Endothelial cell of umbilical vein (primary cell): ENCODE measurements at regions not wholly inside any gene's neighbourhood (a gene's known extent, or its start where the extent isn't known, plus 50 kb on each side); places are given as distances from the start of the nearest gene placed in this dataset.

Experiments
- BruUV-seq: library from RNA; stranded (reverse); fragments of 400-500 nt; replicated peaks from 2 replicates; lab custom pipeline; 2021; lab: Mats Ljungman, UMichigan
- CTCF ChIA-PET: fragments of 300-600, 350-600 bp; sonication (Branson Sonifier 250); formaldehyde crosslinking; loops from one replicate; lab custom pipeline; 2021; ENCODE audit warnings: antibody characterized with exemption, inconsistent platforms; lab: Charles Lee
- POLR2A ChIA-PET: fragments of 300-600, 350-600 bp; sonication (Branson Sonifier 250); formaldehyde crosslinking; loops from one replicate; lab custom pipeline; 2021; ENCODE audit warnings: antibody characterized with exemption, inconsistent platforms; lab: Charles Lee
- DNase-seq: peaks from one replicate; pipeline ENCODE4 v3.0.0-alpha.2; 2011; ENCODE audit warnings: low read depth, low spot score
- FAIRE-seq: peaks from 2 replicates; lab custom pipeline; 2011; peaks lifted over from hg19 to GRCh38; lab: Jason Lieb, UNC
- H2AFZ ChIP-seq: 2 replicates; pipeline ENCODE4 v1.6.0; 2012; ENCODE audit warnings: low read depth, low read length, control low read depth, inconsistent platforms
- H3K27ac ChIP-seq: 2 replicates; pipeline ENCODE4 v1.5.1; 2011; ENCODE audit warnings: low read depth, mild to moderate bottlenecking, control low read depth, low read length, moderate library complexity; ENCODE audit not compliant: insufficient read depth
- H3K27me3 ChIP-seq, 2 experiments: 2 replicates each; pipeline versions ENCODE4 v1.6.0 to v1.6.1; 2011; ENCODE audit warnings: low read length in 2 of 2, mixed read lengths in 1 of 2; ENCODE audit not compliant: control insufficient read depth in 2 of 2, insufficient read depth in 2 of 2
- H3K36me3 ChIP-seq, 2 experiments: 2 replicates in 1 of 2; 3 replicates in 1 of 2; pipeline ENCODE4 v1.5.1; 2011; ENCODE audit warnings: low read length in 2 of 2, mild to moderate bottlenecking in 1 of 2, moderate library complexity in 1 of 2; ENCODE audit not compliant: control insufficient read depth in 2 of 2, insufficient read depth in 2 of 2; ENCODE audit errors: extremely low read depth in 1 of 2
- H3K4me1 ChIP-seq: 3 replicates; pipeline ENCODE4 v1.5.1; 2011; ENCODE audit warnings: mild to moderate bottlenecking, low read length; ENCODE audit not compliant: control insufficient read depth, insufficient read depth; ENCODE audit errors: extremely low read depth
- H3K4me2 ChIP-seq: 2 replicates; pipeline ENCODE4 v1.6.1; 2011; ENCODE audit warnings: low read length, control low read depth, mixed read lengths; ENCODE audit not compliant: insufficient read depth
- H3K4me3 ChIP-seq, 3 experiments: fragments of 200-600 bp in 1 of 3; sonication (generic), shearing (Covaris generic) in 1 of 3; replicated peaks in 1 of 3; 2 replicates each; pipeline ENCODE4 v1.5.1; 2011 to 2016; ENCODE audit warnings: control low read depth in 3 of 3, low read length in 3 of 3, mild to moderate bottlenecking in 2 of 3, inconsistent platforms in 1 of 3, low read depth in 1 of 3, moderate library complexity in 1 of 3; ENCODE audit not compliant: insufficient read depth in 1 of 3
- H3K79me2 ChIP-seq: 2 replicates; pipeline ENCODE4 v1.6.0; 2012; ENCODE audit warnings: low read length, inconsistent platforms; ENCODE audit not compliant: control insufficient read depth, insufficient read depth
- H3K9ac ChIP-seq: replicated peaks from 2 replicates; pipeline ENCODE3; 2011; ENCODE audit warnings: low read length, control low read depth; ENCODE audit not compliant: insufficient read depth; ENCODE audit errors: extremely low read depth
- H3K9me1 ChIP-seq: replicated peaks from 3 replicates; pipeline ENCODE4 v1.6.0; 2011; ENCODE audit warnings: mild to moderate bottlenecking, low read length; ENCODE audit not compliant: control insufficient read depth, insufficient read depth; ENCODE audit errors: extremely low read depth
- H3K9me3 ChIP-seq: replicated peaks from 2 replicates; pipeline ENCODE4 v1.5.1; 2012; ENCODE audit warnings: low read length, inconsistent platforms; ENCODE audit not compliant: control insufficient read depth, insufficient read depth
- H4K20me1 ChIP-seq: replicated peaks from 2 replicates; pipeline ENCODE3; 2011; ENCODE audit warnings: mild to moderate bottlenecking, low read length; ENCODE audit not compliant: control insufficient read depth, insufficient read depth; ENCODE audit errors: extremely low read depth
- EZH2 ChIP-seq: IDR thresholded peaks from 2 replicates; pipeline ENCODE4 v1.6.1; 2012; ENCODE audit warnings: borderline replicate concordance, low read depth, mild to moderate bottlenecking, moderate library complexity, low read length, inconsistent platforms; ENCODE audit not compliant: severe bottlenecking
- FOS ChIP-seq: IDR thresholded peaks from 2 replicates; pipeline ENCODE4 v1.6.1; 2011; ENCODE audit warnings: mild to moderate bottlenecking, low read length, moderate library complexity, borderline replicate concordance; ENCODE audit not compliant: insufficient read depth
- GATA2 ChIP-seq: IDR thresholded peaks from 2 replicates; pipeline ENCODE4 v1.7.0; 2011; ENCODE audit warnings: low read depth, mild to moderate bottlenecking, moderate library complexity, mixed read lengths, low read length; ENCODE audit not compliant: insufficient read length, insufficient read depth
- JUN ChIP-seq: IDR thresholded peaks from 2 replicates; pipeline ENCODE4 v1.6.1; 2011; ENCODE audit warnings: borderline replicate concordance, low read depth; ENCODE audit not compliant: insufficient read length, insufficient read depth
- MYC ChIP-seq: IDR thresholded peaks from one replicate; pipeline ENCODE4 v1.6.1; 2011; ENCODE audit warnings: mild to moderate bottlenecking, low read depth, low read length
- POLR2A ChIP-seq: IDR thresholded peaks from 2 replicates; pipeline ENCODE4 v1.6.1; 2012; ENCODE audit warnings: low read depth, mild to moderate bottlenecking, control low read depth, low read length
- POLR2AphosphoS5 ChIP-seq: IDR thresholded peaks from 2 replicates; pipeline ENCODE4 v1.6.1; 2012; ENCODE audit warnings: low read depth, mild to moderate bottlenecking, control low read depth, low read length, moderate library complexity; ENCODE audit not compliant: insufficient read depth
- dilution Hi-C: fragments of 300-500 bp; cut with MboI; formaldehyde crosslinking; loops from one replicate; pipeline ENCODE4 v1.15.0; 2019; ENCODE audit warnings: low sequenced_read_pairs; ENCODE audit not compliant: extremely low pct_ligation_motif_present
- intact Hi-C: fragments of 100-400 bp; cut with micrococcal nuclease; formaldehyde crosslinking; loops from one replicate; pipeline ENCODE4 v1.10.0; 2022
- TF ChIP-seq, protein P1 (sequence below): IDR thresholded peaks from 2 replicates; pipeline ENCODE4 v1.6.1; 2011; ENCODE audit not compliant: insufficient read depth, insufficient read length
- TF ChIP-seq, protein P2 (sequence below), 2 donors: IDR thresholded peaks; 1 replicate in 1 of 2; 2 replicates in 1 of 2; pipeline ENCODE4 v1.5.1; 2011; ENCODE audit warnings: low read length in 2 of 2, mild to moderate bottlenecking in 2 of 2, moderate library complexity in 2 of 2, control low read depth in 1 of 2, inconsistent platforms in 1 of 2, low read depth in 1 of 2; ENCODE audit not compliant: insufficient read depth in 1 of 2; ENCODE audit errors: extremely low read depth in 1 of 2

GRCh38 chr18:78295262-78295661 is 684.4 kb upstream of the SALL3 start:
- no peak for FAIRE-seq
- no peak overlapping the region for H3K27ac ChIP-seq
- TF ChIP-seq EZH2 (no peak), POLR2AphosphoS5 (no peak), MYC (no peak), GATA2 (no peak)
- TF ChIP-seq, protein P1, sequence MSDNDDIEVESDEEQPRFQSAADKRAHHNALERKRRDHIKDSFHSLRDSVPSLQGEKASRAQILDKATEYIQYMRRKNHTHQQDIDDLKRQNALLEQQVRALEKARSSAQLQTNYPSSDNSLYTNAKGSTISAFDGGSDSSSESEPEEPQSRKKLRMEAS: no peak
- TF ChIP-seq, protein P2, sequence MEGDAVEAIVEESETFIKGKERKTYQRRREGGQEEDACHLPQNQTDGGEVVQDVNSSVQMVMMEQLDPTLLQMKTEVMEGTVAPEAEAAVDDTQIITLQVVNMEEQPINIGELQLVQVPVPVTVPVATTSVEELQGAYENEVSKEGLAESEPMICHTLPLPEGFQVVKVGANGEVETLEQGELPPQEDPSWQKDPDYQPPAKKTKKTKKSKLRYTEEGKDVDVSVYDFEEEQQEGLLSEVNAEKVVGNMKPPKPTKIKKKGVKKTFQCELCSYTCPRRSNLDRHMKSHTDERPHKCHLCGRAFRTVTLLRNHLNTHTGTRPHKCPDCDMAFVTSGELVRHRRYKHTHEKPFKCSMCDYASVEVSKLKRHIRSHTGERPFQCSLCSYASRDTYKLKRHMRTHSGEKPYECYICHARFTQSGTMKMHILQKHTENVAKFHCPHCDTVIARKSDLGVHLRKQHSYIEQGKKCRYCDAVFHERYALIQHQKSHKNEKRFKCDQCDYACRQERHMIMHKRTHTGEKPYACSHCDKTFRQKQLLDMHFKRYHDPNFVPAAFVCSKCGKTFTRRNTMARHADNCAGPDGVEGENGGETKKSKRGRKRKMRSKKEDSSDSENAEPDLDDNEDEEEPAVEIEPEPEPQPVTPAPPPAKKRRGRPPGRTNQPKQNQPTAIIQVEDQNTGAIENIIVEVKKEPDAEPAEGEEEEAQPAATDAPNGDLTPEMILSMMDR (IDR thresholded peaks at IDR 0.05; ENCODE audit: extremely low read depth in 1 of 2, insufficient read depth in 1 of 2, low read depth in 1 of 2, low read length in 2 of 2): no peak
- H3K9me1 ChIP-seq: no peaks in the 10 kb centered on the region
- no peaks in the 10 kb centered on the region for H4K20me1 ChIP-seq
- H3K4me3 ChIP-seq: no peak overlapping the region
- no peak overlapping the region for H3K9ac ChIP-seq
- H3K4me1 ChIP-seq: no peaks in the 10 kb centered on the region
- no peak overlapping the region for H3K4me2 ChIP-seq
- BruUV-seq: no TSS peak
- H3K79me2 ChIP-seq: no peaks in the 10 kb centered on the region
- dilution Hi-C loops: no loop called here
- no peak overlapping the region for H2AFZ ChIP-seq
- intact Hi-C loops: no loop called here
- no peaks in the 10 kb centered on the region for H3K36me3 ChIP-seq
- ChIA-PET POLR2A (no interaction called here), CTCF (no interaction called here)
- H3K9me3 ChIP-seq: peaks cover 8% of the 10 kb centered on the region
- no peak for DNase-seq
- H3K27me3 ChIP-seq: no peaks in the 10 kb centered on the region

DNA sequence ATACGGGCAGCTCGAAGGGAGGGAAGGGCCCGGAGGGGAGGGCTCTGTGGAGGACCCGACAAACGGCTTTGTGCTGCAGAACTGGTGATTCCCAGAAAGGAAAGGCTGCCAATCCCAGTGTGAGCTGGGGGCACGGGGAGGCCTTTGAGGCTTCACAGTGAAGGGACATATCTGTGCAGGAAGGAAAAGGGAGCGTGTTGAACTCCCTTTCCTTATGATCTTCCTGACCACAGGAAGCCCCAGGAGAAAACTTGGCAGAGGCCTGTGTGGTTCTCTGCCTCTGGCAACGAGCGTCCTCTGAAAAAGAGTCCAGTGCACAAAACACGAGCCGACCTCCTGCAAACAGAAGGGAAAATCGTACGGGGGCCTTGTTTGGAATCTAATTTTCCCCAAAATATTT is 683.5 kb upstream of the SALL3 start:
- H3K9ac ChIP-seq: no peak overlapping the region
- no peaks in the 10 kb centered on the region for H4K20me1 ChIP-seq
- ChIA-PET CTCF (no interaction called here), POLR2A (no interaction called here)
- intact Hi-C loops (no loop called here), dilution Hi-C loops (no loop called here)
- H3K79me2 ChIP-seq: no peaks in the 10 kb centered on the region
- DNase-seq (no peak), FAIRE-seq (no peak)
- TF ChIP-seq EZH2 (no peak), MYC (no peak), FOS (no peak), JUN (no peak), POLR2A (no peak), POLR2AphosphoS5 (no peak), GATA2 (no peak)
- TF ChIP-seq, protein P1: no peak
- TF ChIP-seq, protein P2 (IDR thresholded peaks at IDR 0.05; ENCODE audit: extremely low read depth in 1 of 2, insufficient read depth in 1 of 2, low read depth in 1 of 2, low read length in 2 of 2): no peak
- no peak overlapping the region for H3K27ac ChIP-seq
- no peaks in the 10 kb centered on the region for H3K9me1 ChIP-seq
- no peak overlapping the region for H3K4me2 ChIP-seq
- no TSS peak for BruUV-seq
- no peaks in the 10 kb centered on the region for H3K4me1 ChIP-seq
- no peak overlapping the region for H3K4me3 ChIP-seq
- peaks cover 8% of the 10 kb centered on the region for H3K9me3 ChIP-seq
- H3K27me3 ChIP-seq: no peaks in the 10 kb centered on the region
- H3K36me3 ChIP-seq: no peaks in the 10 kb centered on the region
- no peak overlapping the region for H2AFZ ChIP-seq
